Breast epithelium (tissue), 3 donors: ENCODE measurements at regions not wholly inside any gene's neighbourhood (a gene's known extent, or its start where the extent isn't known, plus 50 kb on each side); places are given as distances from the start of the nearest gene placed in this dataset.

Experiments
- CTCF ChIP-seq, 3 donors: fragments of 450-650 bp; IDR thresholded peaks; one replicate each; pipeline ENCODE4 v1.5.1; 2016 to 2017; ENCODE audit warnings: antibody characterized with exemption in 3 of 3, mild to moderate bottlenecking in 3 of 3, moderate library complexity in 3 of 3
- POLR2A ChIP-seq: fragments of 450-650 bp; IDR thresholded peaks from one replicate; pipeline ENCODE4 v1.6.1; 2016; ENCODE audit warnings: antibody characterized with exemption, mild to moderate bottlenecking, moderate library complexity
- POLR2AphosphoS5 ChIP-seq, 3 donors: sonication (generic); formaldehyde crosslinking; IDR thresholded peaks; one replicate each; pipeline ENCODE4 v1.6.1; 2017; ENCODE audit warnings: antibody characterized with exemption in 3 of 3

DNA sequence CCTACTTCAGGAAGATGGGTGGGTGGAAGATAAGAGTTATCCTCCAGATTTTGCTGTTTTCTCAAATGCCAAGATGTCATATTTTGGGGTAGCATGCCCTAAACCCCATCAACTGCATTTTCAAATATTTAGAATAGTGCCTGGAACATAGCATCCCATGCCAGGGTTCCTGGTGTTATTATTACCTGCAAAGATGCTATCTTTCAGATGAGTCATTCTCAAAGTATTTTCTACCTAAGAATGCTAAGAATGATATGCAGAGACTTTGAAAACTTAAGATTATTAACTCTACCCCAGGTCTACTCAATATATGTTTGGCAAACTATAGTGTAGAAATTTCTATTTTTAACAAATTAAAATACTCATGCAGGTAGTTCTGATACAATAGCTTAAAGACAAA lies 934.3 kb upstream of the SLIT2 start:
- TF ChIP-seq CTCF (IDR thresholded peaks at IDR 0.05): no peak
- TF ChIP-seq POLR2A: no peak
- TF ChIP-seq POLR2AphosphoS5 (IDR thresholded peaks at IDR 0.05): no peak
